GM18858 (cell line): ENCODE measurements at regions not wholly inside any gene's neighbourhood (a gene's known extent, or its start where the extent isn't known, plus 50 kb on each side); places are given as distances from the start of the nearest gene placed in this dataset.

ENCODE experiments used
- ATAC-seq: cut with Tn5 transposase; IDR thresholded peaks from one replicate; pipeline ENCODE4 v1.9.1; 2021; ENCODE audit not compliant: unreplicated experiment

DNA sequence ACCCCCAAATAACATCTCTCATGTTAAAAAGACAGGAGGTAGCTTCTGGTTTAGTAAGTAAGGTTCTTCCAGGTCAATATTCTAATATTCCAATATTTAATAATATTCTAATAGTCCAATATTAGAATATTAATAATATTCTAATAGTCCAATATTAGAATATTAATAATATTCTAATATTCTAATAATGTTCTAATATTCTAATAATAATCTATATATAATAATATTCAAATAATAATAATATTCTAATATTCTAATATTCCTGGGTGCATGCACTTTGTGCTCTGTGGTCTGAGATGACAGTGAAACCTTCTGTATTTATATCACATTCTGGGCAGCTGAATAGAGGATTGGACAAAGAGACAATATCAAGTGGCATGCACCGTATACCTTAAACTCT is 96.1 kb downstream of the PCDH10 start:
- no peak for ATAC-seq
